Fibroblast of lung (primary cell): ENCODE measurements at regions not wholly inside any gene's neighbourhood (a gene's known extent, or its start where the extent isn't known, plus 50 kb on each side); places are given as distances from the start of the nearest gene placed in this dataset.

ENCODE experiments used
- EZH2 ChIP-seq: IDR thresholded peaks from 2 replicates; pipeline ENCODE4 v1.5.1; 2012; ENCODE audit warnings: low read length, control low read depth, mild to moderate bottlenecking; ENCODE audit errors: missing control alignments
- TF ChIP-seq, protein P1 (sequence below), 2 donors: IDR thresholded peaks in 1 of 2; conservative IDR thresholded peaks in 1 of 2; 1 replicate in 1 of 2; 2 replicates in 1 of 2; pipeline ENCODE4 v1.5.1; 2011 to 2012; ENCODE audit warnings: low read length in 2 of 2, control low read depth in 1 of 2, inconsistent platforms in 1 of 2, low read depth in 1 of 2, mild to moderate bottlenecking in 1 of 2

DNA sequence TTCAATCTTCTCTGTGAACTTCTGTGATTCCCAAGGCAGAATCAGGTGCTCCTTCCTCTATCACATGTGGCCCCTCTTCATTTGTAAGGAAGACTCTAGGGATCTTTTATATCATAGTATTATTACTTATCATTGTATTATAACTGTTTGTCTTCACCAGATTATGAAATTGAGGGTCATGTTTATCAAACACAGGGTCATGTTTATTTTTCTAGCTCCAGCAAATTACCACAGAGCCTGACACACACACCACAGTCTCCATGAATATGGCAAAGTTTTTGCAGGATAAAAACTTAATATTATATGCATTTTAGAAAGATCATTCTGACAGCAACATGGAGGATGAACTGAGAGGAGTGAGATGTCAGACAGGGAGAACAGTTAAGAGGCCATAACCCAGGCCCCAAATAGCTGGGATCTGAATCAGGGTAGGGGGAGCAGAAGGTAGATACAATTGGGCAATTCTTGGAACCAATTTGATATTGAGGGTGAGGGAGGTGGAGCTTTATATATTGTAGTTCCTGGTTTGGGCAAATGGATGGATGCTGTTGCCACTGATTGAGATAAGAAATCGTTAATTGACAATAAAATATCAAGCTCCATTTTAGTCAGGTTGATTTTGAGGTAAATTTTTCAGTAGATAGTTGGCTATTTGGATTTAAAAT is 130.7 kb downstream of the DHRS2 start:
- TF ChIP-seq, protein P1, sequence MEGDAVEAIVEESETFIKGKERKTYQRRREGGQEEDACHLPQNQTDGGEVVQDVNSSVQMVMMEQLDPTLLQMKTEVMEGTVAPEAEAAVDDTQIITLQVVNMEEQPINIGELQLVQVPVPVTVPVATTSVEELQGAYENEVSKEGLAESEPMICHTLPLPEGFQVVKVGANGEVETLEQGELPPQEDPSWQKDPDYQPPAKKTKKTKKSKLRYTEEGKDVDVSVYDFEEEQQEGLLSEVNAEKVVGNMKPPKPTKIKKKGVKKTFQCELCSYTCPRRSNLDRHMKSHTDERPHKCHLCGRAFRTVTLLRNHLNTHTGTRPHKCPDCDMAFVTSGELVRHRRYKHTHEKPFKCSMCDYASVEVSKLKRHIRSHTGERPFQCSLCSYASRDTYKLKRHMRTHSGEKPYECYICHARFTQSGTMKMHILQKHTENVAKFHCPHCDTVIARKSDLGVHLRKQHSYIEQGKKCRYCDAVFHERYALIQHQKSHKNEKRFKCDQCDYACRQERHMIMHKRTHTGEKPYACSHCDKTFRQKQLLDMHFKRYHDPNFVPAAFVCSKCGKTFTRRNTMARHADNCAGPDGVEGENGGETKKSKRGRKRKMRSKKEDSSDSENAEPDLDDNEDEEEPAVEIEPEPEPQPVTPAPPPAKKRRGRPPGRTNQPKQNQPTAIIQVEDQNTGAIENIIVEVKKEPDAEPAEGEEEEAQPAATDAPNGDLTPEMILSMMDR (conservative IDR thresholded peaks at IDR 0.05 in 1 of 2, IDR thresholded peaks at IDR 0.05 in 1 of 2; ENCODE audit: low read depth in 1 of 2, low read length in 2 of 2): no peak
- no peak for TF ChIP-seq EZH2
